ENCODE measurements at regions not wholly inside any gene's neighbourhood (a gene's known extent, or its start where the extent isn't known, plus 50 kb on each side); places are given as distances from the start of the nearest gene placed in this dataset.

DNA sequence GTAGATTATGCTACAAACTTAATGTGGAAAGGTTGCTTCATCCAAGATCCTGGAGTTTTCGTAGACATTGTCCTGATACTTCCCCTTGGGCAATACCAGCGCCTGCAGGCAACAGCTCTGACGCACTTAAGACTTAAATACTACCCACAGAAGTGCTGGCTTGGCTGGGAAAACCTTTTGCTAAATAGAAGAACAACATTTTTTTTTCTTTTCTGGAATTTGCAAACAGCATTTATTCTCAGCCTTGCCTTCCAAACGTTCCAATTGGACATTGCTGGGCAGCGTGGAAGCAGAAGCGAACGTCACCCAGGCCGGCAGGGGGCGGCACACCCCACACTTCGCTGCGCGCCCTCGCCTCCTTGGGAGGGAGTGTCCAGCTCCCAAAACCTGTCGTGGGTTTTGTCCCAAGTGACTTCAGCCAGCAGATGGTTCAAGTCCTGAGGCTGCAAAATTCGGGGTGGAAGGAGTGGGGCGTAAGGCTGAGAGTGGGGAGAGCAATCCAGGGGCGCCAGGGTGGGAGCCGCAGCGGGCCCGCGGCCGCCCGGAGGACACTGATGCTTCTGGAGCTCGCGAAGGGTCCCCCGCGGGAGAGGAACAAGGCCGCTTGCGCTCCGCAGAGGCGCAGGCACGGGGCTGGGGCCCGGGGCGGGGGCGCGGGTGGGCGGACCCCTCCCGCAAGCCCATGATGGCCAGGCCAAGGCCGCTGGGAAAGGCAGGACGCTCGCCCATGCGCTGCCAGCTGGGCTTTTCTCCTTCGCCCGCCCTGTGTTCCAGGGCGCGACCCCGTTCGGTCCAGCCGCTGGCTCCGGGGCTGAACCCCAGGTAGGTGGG lies 60.8 kb upstream of the MAP3K4 start (continued):
- TF ChIP-seq AKNA (CRISPR knock-in tag; IDR thresholded peaks at IDR 0.05; ENCODE audit: borderline replicate concordance) (no peak), RERE (CRISPR knock-in tag; IDR thresholded peaks at IDR 0.05; ENCODE audit: low read depth) (no peak), KDM6A (CRISPR knock-in tag; IDR thresholded peaks at IDR 0.05; ENCODE audit: low read depth) (no peak), POLR2AphosphoS5 (IDR thresholded peaks at IDR 0.05; ENCODE audit: low read depth, low read length) (no peak), RARA (CRISPR knock-in tag; IDR thresholded peaks at IDR 0.05) (no peak), MTA1 (CRISPR knock-in tag; IDR thresholded peaks at IDR 0.05; ENCODE audit: borderline replicate concordance) (0 out of 2 replicates have a peak, but pooled peaks have one; percentile 26), PTBP1 (IDR thresholded peaks at IDR 0.05; ENCODE audit: low read depth, low read length, poor library complexity, severe bottlenecking) (peak; percentile 88), XBP1 (CRISPR knock-in tag; IDR thresholded peaks at IDR 0.05) (no peak), HNRNPL (IDR thresholded peaks at IDR 0.05; ENCODE audit: low read depth, low read length) (no peak), ZNF510 (CRISPR knock-in tag; IDR thresholded peaks at IDR 0.05; ENCODE audit: low read depth) (no peak), HHEX (CRISPR knock-in tag; IDR thresholded peaks at IDR 0.05) (no peak), ZSCAN12 (CRISPR knock-in tag; IDR thresholded peaks at IDR 0.05) (no peak), HNRNPH1 (optimal IDR thresholded peaks at IDR 0.05; ENCODE audit: low read depth, low read length) (no peak), ZNF432 (CRISPR knock-in tag; IDR thresholded peaks at IDR 0.05; ENCODE audit: borderline replicate concordance) (no peak), SRSF1 (optimal IDR thresholded peaks at IDR 0.05; ENCODE audit: low read depth, low read length) (no peak)
- TF ChIP-seq, protein P1, sequence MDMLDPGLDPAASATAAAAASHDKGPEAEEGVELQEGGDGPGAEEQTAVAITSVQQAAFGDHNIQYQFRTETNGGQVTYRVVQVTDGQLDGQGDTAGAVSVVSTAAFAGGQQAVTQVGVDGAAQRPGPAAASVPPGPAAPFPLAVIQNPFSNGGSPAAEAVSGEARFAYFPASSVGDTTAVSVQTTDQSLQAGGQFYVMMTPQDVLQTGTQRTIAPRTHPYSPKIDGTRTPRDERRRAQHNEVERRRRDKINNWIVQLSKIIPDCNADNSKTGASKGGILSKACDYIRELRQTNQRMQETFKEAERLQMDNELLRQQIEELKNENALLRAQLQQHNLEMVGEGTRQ (IDR thresholded peaks at IDR 0.05; ENCODE audit: low read depth, low read length) = no peak
- TF ChIP-seq, protein P1 (CRISPR knock-in tag; IDR thresholded peaks at IDR 0.05; ENCODE audit: borderline replicate concordance) = no peak

Data from HepG2 (cell line).